AG04449 (cell line): ENCODE measurements at regions not wholly inside any gene's neighbourhood (a gene's known extent, or its start where the extent isn't known, plus 50 kb on each side); places are given as distances from the start of the nearest gene placed in this dataset.

Experiments
- CTCF ChIA-PET: fragments of 350-600 bp; formaldehyde crosslinking; extraction: SDS; loops from one replicate; lab custom pipeline; 2021; ENCODE audit warnings: antibody characterized with exemption; lab: Yijun Ruan, JAX
- POLR2A ChIA-PET: fragments of 400-600, 350-600 bp; formaldehyde crosslinking; extraction: SDS; loops from one replicate; lab custom pipeline; 2020; ENCODE audit warnings: antibody characterized with exemption, inconsistent platforms; lab: Yijun Ruan, JAX
- DNase-seq: peaks from one replicate; pipeline ENCODE4 v3.0.0-alpha.2; 2010; ENCODE audit warnings: low read depth, low spot score
- H3K4me3 ChIP-seq: 2 replicates; pipeline ENCODE4 v1.5.1; 2011; ENCODE audit warnings: low read depth, mild to moderate bottlenecking, control low read depth, low read length
- CTCF ChIP-seq: IDR thresholded peaks from one replicate; pipeline ENCODE4 v1.5.1; 2011; ENCODE audit warnings: mild to moderate bottlenecking, moderate library complexity, low read length, control low read depth, inconsistent platforms; ENCODE audit not compliant: insufficient read depth; ENCODE audit errors: missing control alignments

DNA sequence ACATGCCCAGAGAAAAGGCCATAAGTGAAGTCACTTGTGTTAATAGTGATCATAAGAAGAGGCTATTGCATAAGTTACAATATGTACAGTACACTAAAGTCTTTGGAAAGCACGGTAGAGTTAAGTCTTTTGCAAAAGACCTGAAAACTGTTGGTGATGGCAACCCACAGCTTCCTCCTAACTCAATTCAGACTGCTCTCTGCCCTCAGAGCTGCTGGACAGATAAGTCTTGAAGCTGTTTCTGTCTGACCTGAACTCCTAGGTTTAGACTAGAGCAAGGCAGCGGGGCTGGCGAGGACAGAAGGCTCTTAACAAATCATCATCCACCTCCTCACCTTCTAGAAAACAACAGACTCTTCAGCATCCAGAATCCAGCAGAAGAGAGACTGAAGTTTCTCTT, 125.4 kb downstream of the CD24 start:
- no peak for DNase-seq
- CTCF ChIA-PET, result no interaction called here
- no peak for TF ChIP-seq CTCF
- H3K4me3 ChIP-seq, result no peak overlapping the region
- POLR2A ChIA-PET, result no interaction called here

DNA sequence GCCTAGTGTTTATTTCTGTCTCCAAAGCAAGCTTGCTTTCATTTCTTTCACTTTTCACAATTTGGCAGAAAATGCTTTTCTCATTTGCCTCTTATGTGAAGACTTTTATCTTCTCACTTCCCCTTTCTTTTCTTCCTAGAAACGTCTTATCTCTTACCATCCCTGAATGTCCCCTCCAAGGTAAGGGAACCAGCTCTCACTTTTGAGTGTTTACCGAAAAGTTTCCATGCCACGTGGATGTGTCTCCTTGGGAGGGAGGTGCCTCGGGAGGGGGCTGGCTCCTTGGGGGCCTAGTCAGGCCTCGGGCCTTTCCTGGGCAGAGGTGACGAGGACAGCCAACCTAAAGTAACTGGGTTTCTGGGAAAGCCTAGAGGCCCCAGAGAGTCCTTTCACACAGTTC, 127.4 kb downstream of the CD24 start:
- ChIA-PET POLR2A (no interaction called here), CTCF (no interaction called here)
- no peak for TF ChIP-seq CTCF
- no peak for DNase-seq
- H3K4me3 ChIP-seq, result no peak overlapping the region

DNA sequence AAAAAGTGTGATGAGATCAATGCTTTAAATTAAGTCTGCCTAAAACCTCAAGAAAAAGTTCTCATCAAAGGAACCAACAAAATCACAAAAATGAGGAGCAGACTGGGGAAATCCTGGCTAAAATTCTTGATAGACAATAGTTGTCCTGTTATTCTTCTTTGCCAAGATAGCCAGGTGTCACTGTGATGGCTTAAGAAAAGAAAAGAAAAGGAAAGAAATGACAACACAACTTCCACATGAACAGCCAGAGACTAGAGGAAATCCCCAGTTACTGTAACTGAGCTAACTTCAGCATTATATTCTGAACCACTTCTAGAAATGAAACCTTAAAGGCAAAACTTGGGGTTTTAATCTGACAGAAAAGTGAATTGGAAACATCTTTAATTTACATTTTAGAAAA, 129.6 kb downstream of the CD24 start:
- CTCF ChIA-PET, result no interaction called here

DNA sequence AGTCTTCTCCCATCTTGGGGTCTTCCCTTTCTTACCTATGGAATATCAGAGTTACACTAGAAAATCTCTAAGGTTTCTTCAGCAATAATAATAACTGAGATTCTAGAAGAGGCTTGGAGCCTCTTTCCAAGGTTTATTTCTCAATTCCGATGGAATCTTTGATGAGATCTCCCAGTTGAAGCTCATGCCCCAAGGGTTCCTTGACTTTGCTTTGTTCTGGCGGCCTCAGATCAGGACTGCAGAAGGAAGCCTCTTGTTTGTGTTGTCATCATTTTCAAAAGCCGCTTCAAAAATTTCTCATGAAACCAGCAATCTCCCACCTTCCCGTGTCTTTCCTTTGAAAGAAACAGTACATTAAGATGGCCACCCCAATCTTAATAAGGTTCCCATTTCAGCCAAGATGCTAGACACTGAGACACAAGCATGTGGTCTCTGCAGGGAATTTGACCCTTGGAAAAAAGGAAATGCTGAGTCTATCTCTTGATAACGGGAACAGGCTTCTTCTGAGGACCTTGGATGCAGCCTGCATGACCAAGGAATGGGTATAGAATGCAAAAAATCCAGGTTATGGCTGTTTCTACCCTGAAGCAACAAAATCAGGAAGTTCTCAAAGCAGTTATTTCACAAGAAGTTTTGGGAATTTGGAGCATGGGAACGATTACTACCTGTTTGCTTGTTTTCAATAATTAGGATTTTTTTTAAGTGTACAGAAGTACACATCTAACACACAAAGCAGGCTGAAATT, 141.6 kb downstream of the CD24 start:
- no peak overlapping the region for H3K4me3 ChIP-seq
- ChIA-PET POLR2A (no interaction called here), CTCF (no interaction called here)
- no peak for TF ChIP-seq CTCF
- DNase-seq, result no peak

More for the DNA sequence above, 129.6 kb downstream of the CD24 start:
- H3K4me3 ChIP-seq, result no peak overlapping the region
- POLR2A ChIA-PET, result no interaction called here
- no peak for TF ChIP-seq CTCF
- DNase-seq, result no peak

GRCh38 chr6:106830930-106831329, 143.6 kb downstream of the CD24 start:
- CTCF ChIA-PET, result no interaction called here
- no peak for DNase-seq
- POLR2A ChIA-PET, result no interaction called here
- no peak for TF ChIP-seq CTCF
- H3K4me3 ChIP-seq, result no peak overlapping the region

DNA sequence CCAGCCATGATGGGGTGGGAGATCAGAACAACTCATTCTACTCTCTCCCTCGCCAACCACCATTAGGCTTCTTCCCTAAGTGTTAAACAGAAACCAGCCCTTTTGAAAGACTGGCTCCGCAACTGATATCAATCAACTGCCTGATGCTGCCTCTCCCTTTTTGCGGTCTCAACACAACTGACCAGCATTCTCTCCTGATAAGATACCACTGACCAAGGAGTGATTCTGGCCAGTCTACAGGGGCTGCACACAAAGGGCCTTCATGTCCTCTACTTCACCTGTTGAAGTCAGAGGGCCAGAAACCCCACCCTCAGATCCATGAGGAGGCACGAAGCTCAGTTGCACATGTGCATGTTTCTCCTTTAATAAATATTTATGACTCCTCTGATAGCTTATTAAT, 145.1 kb downstream of the CD24 start:
- TF ChIP-seq CTCF, result no peak
- H3K4me3 ChIP-seq, result no peak overlapping the region
- ChIA-PET CTCF (no interaction called here), POLR2A (no interaction called here)
- no peak for DNase-seq
